ENCODE measurements at regions not wholly inside any gene's neighbourhood (a gene's known extent, or its start where the extent isn't known, plus 50 kb on each side); places are given as distances from the start of the nearest gene placed in this dataset.

- FAIRE-seq, result no peak
Measured at GRCh38 chr10:36612436-36612835, 513.0 kb upstream of the ANKRD30A start.

GRCh38 chr10:36608866-36609265 lies 516.5 kb upstream of the ANKRD30A start:
- FAIRE-seq, result no peak

- no peak for FAIRE-seq
Measured at GRCh38 chr10:36608251-36608650, 517.1 kb upstream of the ANKRD30A start.

GRCh38 chr10:36606234-36606839 lies 519.1 kb upstream of the ANKRD30A start:
- no peak for FAIRE-seq

- no peak for FAIRE-seq
Measured at GRCh38 chr10:36604316-36604715, 521.1 kb upstream of the ANKRD30A start.

GRCh38 chr10:36603688-36604087 lies 521.7 kb upstream of the ANKRD30A start:
- no peak for FAIRE-seq

DNA sequence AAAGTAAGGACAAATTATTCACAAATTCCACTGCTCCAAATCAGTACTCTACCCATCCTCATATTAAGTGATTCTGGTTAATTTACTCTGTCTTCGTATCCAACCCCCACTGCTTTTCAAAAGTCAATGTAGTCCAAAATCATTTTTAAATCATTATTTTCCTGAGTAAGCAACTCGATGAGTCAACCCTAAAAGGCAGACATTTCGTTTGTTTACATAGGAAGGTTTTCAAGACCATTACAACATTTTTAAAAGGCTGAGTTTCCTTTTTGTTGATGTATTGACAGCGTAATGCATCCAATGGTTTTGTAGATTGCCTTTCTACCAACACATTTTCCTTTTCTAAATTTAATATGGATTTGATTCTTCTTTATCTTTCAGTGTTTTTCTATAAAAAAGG lies 523.0 kb upstream of the ANKRD30A start:
- no peak for FAIRE-seq

DNA sequence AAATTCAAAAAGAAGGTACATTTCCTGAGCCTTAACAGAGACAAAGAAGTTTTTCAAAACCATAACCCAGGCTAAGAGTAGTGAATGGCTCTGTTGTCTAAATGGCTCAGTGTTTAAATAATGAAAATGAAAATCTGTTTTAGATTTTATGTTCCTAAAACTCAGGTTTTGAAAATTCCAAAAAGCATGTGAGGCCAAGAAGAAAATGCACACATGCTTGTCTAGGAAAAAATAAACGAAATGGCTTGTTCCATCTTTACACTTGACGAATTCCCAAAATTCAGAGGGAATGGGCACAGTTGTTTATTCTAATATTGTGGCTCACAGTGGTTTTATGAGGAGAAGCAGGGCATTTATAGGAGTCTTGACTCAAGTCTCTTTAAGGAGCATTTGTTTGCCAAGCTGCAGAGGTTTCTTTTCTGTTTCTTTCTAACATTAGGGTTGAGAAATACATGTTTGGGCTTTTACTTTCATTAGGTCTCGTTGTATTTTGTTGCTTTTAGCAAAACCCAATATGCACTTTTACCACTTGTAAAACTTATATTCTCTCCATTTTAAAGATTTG lies 527.6 kb upstream of the ANKRD30A start:
- no peak for FAIRE-seq

DNA sequence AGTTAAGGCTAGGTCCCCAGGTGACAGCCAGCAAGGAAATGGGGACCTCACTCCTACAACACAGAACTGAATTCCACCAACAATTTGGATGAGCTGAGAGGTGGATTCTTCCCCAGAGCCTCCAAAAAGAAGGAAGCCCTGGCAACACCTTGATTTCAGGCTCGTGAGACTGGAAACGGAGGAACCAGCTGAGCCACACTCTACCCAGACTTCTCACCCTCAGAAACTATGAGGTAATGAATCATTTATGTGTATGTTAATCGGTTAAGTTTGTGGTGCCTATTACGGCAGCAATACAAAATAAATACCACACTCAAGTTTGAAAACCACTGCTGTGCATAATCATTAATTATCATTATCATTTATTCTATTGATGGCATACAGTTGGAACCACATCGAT lies 532.4 kb upstream of the ANKRD30A start:
- no peak for FAIRE-seq

DNA sequence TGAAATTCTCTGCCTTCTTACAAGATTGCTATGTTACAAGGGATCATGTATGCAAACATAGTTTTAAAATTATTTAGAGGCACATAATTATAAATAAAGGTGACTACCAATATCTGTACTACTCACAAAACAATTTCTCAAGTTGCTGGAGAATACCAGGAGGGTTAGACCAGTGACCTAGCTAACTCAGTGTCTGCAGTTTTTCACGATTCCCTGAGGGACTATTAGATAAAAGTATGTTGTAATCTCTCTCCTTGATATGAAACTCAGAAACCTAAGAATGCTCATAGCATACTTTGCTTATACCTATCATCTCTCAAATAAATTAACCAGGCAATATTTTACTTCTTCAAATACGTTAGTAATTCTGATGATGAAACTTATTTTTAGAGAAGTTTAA lies 534.0 kb upstream of the ANKRD30A start:
- FAIRE-seq, result no peak

- no peak for FAIRE-seq
Measured at GRCh38 chr10:36583690-36584089, 541.7 kb upstream of the ANKRD30A start.

- no peak for FAIRE-seq
Measured at GRCh38 chr10:36581237-36581636, 544.2 kb upstream of the ANKRD30A start.

- FAIRE-seq, result no peak
Measured at GRCh38 chr10:36578306-36578705, 547.1 kb upstream of the ANKRD30A start.

GRCh38 chr10:36577126-36577525 lies 548.3 kb upstream of the ANKRD30A start:
- FAIRE-seq, result no peak

DNA sequence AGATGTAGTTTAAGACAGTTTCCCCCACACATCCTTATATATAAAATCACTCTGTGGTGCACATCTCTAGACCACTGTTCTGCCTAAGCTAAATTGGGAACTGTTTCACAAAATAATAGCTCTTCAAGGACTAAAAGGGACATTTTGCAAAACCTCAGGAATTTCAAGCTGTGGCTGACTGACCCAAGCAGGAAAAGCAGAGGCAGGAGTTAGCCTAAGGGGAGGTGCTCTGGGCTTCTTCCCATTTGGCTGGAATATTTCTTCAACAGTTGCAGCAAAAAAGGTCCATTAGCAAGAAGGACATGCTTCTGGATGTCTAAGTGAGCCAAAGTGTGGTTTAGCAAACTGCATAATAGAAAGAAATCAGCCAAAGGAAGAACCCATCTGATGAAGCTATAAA lies 551.2 kb upstream of the ANKRD30A start:
- FAIRE-seq, result no peak

DNA sequence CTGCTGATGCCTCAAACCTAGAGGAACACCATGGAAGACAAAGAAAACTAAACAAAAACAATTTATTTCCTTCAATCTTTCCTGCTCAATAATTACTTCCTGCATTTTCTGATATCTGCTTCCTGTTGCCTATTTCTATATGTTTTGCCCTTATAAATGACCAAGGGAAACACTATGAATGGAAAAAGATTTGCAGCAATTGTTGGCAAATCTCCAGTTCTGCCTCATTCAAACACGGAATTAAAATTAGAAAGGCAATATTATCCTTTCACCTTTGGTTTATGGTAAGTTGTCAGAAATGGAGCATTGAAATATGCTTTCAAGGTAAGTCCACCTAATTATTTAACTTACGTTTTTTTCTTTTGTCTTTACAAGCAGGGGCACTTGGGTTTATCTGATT lies 552.2 kb upstream of the ANKRD30A start:
- no peak for FAIRE-seq

DNA sequence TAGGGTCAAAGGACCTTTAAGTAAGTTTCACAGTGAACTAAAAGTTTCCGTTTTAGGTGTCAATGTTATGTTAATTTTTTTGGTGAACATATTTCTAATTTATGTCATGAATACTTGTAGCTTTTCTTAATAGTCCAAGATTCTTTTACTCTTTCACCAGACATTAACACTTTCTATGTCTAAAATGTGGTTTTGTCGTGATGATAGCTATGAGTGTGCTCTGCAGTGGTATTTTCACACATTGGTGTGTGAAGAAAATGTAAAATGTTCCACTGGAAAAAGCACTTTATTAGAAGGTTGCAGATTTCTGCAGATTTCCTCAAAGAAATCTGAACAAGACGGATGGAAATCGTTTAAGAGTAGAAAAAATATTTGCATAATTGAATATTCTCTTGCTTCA lies 561.0 kb upstream of the ANKRD30A start:
- FAIRE-seq, result no peak

- no peak for FAIRE-seq
Measured at GRCh38 chr10:36559412-36560400, 565.7 kb upstream of the ANKRD30A start.

- FAIRE-seq, result no peak
Measured at GRCh38 chr10:36556468-36556867, 568.9 kb upstream of the ANKRD30A start.

- FAIRE-seq, result no peak
Measured at GRCh38 chr10:36555036-36555435, 570.4 kb upstream of the ANKRD30A start.

- FAIRE-seq, result no peak
Measured at GRCh38 chr10:36547965-36548364, 577.4 kb upstream of the ANKRD30A start.

GRCh38 chr10:36542493-36542892 lies 582.9 kb upstream of the ANKRD30A start:
- FAIRE-seq, result no peak

DNA sequence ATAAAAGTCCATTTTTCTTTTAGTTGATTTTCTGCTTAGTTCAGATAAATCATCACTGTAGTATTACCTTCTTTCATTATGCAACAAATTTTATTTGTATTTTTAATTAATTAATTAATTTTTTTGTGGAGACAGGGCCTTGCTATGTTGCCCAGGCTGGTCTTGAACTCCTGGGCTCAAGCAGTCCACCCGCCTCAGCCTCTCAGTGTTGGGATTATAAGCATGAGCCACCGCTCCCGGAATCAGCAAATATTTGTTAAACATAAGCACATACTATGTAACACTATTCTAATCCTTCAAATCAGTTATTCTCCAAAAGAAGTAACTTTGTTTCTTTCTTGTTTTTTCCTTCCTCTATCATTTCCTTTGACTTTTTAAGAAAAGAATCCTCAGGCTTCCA lies 584.8 kb upstream of the ANKRD30A start:
- FAIRE-seq, result no peak
